IPS DF 19.7 (cell line): ENCODE measurements at regions not wholly inside any gene's neighbourhood (a gene's known extent, or its start where the extent isn't known, plus 50 kb on each side); places are given as distances from the start of the nearest gene placed in this dataset.

ENCODE experiments used
- DNase-seq: peaks from one replicate; pipeline ENCODE4 v3.0.0-alpha.2; 2013; ENCODE audit warnings: low read depth, low spot score

DNA sequence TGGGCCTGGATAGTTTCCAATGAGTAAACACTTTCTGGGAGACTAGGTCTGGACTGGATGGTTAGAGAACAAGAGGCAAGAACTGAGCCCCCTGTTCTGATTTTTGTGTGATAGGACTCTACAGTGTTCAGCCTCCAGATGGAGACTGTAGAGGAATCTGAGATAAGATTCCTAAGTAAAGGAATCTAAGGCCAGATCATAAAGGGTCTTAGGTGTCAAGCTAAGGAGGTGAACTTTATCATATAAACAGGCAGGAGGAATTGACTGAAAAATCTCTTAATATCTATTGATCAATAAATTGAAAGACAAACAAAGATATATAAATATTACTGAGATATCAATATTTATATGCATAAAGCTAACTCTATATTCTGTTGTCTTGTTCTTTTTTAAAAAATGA is 449.1 kb upstream of the DAB1 start:
- no peak for DNase-seq

DNA sequence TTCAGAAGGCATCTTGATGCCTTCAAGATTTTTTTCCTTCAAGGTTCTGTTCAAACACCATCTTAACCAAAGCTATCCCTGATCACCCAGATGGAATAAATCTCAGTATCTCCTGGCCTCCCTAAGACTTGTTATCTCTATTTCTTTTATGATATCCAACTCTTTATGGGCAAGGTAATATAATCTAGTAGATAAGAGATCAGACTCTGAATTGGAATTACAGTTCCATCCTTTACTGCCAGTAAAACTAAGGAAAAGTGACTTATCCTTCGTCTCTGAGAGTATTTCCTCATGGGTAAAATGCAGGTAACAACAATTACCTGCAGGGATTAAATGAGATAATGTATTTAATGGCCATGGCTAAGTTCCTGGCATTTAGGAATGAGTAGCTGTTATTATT is 445.0 kb upstream of the DAB1 start:
- no peak for DNase-seq

DNA sequence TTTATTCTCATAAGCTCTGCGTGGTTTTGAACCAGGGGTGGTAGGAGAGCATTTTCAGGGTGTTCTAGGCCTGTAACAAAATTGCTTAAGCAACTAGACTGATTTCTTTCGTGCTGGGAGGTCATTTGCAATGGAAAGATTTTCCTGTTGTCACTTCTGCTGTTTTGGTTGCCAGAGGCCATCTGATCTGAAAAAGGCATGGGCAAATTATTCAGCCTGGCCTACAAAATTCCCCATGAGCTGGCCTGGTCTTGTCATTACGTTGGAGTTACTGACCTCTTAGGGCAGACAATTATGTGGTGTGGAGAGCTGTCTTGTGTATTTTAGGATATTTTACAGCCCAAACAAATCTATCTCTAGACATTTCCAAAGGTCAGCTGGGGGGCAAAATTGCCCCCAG is 444.4 kb upstream of the DAB1 start:
- DNase-seq, result no peak

DNA sequence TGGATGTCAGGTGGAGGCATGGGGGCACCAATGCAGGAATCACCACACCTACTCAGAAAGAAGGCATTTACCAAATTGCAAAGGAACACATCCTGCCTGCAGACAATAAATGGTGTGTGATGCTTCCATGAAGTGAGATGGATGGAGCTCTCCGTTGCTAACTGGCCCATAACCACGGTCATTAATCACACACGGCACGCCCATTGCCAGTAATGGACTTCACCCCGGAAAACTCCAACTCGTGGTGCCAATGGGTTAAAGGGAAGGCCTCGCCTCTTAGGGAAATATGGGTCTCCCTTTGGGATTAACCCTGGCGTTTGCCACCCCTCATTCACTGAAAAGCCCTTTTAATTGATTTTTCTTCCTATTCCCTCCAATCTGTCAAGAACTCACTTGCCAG is 443.1 kb upstream of the DAB1 start:
- no peak for DNase-seq

DNA sequence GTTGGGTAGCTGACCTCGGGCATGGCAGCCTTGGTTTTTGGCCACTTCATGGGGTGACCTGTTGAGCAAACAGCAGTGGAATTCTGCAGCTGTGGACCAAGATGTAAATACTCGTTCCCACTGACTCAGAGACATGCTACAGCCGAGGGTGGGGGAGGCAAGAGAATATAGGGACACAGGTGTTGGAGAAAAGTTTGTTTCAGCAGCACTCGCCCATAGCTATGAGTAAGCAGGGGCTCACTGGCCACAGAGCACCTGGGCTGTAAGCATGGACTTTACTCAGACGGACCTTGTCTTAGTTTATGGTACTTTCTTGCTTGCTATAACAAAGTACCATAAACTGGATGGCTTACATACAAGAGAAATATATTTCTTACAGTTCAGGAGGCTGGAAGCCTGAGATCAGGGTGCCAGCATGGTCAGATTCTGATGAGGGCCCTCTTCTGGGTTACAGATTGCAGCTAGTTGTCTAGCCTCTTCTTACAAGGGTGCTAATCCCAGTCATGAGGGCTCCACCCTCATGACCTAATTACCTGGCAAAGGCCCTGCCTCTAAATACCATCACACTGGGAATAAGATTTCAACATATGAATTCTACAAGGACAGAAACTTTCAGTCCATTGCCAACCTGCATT is 437.2 kb upstream of the DAB1 start:
- DNase-seq, result no peak

DNA sequence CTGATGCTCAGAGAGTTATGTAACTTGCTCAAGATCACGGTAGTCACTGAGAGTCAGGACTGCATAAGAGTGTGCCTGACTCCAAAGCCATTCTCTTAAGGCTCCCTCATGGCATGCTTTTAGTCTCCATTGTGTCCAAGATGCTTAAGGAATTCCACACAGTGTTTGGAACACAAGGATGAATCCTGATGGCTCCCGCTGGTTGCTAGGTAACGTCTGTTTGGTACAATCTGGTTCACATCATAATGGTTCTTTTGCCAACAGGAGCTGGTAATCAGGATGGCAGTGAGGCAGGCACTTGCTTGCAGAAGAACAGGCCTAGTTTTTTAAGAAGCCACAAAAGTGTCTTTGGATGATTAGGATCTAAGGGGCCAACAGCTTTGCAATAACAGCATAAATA is 436.5 kb upstream of the DAB1 start:
- no peak for DNase-seq

DNA sequence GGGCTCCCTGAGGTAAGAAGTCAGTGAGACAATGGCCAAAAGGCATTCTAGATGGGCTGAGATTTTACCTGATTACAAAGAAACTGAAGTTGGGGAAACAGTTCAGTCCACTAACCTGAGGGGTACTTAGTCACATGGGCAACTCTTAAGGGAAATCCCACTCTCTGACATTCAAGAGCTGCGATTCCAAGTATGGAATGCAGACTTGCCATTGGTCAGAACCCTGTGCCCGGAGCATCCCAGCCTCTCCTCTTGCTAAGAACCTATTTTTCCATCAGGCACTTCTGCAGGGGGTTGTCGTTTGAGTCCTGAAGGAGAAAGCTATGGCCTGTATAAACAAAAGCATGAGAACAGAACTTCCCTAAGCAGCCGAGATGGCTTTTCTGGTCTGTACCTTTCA is 434.9 kb upstream of the DAB1 start:
- peak; percentile 3 for DNase-seq

DNA sequence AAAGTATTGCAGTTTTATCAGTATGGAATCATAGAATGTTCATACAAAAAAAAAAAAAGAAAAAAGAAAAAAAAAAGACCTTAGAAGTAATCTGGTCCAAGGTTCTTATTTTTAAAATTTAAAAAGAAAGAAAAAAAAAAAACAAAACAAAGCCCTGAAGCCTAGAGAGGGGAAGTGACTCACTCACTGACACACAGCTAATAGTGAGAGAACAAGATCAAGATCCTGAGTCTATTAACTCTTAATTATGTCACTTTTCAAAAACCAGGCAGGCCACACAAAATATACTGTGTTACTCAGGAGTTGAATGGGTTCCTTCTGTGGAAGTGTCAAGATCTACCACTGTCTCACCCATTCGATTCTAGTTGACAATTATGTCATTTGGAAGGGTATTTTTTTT is 433.9 kb upstream of the DAB1 start:
- DNase-seq, result no peak

DNA sequence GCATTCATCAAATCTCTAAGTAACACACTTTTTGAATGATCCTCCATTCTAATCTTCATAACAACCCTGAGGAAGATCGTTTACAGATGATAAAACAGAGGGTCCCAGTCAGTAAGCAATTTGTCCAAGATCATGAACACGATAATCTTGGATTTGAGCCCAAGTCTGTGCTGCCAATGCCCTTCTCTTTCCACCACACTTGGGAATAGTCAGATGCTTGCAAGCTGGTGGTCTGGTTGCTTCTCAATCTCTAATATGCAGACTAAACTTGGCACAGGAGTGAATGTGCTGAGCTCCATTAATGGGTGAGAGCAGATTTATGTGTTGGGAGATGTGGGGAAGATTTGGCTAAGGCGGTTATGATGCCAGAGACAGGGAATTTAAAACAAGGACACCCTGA is 430.6 kb upstream of the DAB1 start:
- no peak for DNase-seq

DNA sequence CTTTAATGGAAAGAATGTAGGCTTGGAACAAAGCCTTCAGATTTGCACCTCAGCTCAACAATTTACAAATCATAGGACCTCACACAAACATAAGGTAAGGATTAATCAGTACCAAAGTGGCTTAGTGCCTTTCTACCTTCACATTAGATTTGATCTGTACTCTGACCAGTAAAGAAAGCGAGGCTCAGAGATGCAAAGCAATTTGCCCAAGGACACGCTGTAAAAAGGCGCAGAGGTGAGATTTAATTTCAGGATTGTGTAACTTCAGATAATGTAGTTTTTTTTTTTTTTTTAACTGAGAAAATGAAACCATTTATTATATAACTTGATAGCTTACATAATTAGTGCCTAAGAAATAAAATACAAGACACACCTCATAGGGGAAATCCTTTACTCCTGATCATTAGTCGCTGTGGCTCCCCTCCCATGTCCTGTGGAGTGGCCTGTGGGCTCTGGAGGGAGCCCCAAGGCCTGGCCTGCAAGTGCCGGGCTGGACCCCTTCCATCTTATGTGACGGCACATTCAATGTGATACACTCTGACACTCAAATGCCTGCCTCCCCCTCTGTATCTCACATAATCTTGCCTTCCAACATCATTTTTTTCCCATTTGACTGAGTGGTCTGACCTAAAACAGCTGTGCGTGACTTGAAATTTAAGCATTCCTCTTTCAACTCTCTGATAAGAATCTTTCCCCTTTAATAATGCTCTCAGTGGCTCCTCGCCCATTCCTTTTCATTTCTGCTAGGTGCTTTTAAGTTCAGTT is 426.5 kb upstream of the DAB1 start:
- DNase-seq, result no peak

DNA sequence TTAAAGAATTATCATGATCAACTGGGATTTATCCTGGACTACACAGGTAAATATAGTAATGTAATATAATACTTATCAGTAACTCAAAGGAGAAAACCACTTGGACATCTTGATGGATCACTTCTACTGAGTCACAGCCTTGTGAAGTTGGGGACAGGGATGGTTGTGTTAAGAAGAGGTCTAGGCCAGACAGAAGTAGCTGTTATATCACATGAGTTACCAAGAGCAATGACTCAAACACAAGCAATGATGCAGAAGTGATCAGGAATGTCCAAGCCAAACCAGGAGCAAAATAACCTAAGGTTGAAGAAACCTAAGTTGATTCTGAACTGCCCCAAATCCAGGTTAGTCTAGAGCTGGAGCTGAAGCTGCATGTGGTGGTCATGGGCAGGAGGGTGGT is 424.5 kb upstream of the DAB1 start:
- no peak for DNase-seq

DNA sequence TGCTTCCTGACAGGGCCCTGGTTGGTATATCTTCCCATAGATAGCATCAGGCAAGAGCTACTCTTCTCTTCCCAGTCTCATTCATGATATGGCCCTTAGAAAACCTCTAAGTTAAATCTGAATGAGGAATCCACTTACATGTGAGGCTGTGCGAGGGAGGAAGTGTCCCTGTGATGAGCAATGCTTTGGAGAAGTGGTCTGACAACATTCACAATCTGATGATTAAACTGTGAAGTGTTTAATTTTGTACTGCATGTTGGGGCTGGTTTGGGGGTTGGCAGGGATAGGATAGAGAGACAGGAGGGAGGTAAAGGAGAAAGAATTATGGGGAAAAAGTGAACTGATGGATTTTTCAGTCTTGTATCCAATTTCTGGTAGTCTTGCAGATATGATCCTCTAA is 421.2 kb upstream of the DAB1 start:
- DNase-seq, result no peak

DNA sequence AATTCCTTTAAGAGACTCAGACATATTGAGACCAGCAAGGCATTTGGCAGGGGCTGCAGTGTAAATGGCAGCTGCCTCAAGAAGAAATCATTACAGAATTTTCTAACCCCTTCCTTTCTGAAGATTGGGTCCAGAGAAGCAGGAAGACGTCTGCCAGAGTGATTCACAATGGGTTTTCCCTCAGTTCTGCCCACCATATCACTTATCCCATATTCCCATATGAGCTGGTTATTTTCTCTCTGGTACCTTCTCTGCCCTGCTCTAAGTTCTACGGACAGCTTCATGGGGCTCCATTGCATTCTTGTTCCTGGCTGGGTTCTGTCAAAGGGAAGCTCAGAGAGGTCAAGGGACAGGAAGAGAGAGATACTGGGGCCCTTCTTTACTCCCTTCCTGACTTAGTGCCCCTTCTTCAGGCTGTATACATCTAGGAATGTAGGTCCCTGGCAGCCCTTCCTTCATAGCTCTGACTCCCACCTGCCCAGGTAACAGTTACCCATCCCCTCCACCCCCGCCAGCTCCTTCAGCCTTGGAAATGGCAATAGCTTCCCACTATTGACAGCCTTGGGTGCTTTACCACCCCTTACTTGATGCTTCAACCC is 420.6 kb upstream of the DAB1 start:
- DNase-seq, result no peak

DNA sequence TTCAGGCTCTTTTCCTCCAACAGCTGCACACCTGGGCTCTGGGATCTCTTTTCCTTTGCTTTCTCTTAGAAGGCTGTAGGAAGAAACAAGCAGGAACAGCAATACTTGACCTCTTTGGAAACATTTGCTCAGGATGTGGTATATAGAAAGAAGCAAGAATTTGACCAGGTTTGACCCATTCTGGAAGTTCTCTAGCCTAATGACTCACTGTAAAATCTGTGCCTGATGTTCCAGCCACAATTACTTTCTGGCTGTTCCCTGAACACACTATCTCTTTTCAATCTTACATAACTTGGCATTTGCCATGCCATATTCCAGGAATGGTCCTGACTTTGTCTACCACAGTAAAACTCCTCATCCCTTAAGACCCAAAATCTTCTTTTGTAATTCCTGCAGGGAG is 419.9 kb upstream of the DAB1 start:
- no peak for DNase-seq

DNA sequence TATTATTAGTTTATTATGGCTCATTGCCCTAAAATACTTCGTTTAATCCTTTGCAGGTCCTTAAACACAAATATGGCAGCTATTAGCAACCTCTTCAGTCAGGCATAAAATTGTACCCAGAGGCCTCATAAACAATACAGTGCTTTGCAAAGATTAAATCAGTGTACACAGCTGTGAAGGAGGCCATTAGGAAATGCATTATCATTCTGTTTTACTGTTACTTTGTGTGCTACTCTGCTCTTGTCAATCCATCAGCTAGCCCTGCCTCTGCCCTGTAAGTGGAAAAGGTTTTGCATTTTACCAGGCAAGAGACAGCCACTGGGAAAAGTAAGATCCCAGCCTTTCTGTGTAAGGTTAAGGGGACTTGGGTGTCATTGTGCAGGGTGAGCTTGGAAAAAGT is 415.7 kb upstream of the DAB1 start:
- no peak for DNase-seq

DNA sequence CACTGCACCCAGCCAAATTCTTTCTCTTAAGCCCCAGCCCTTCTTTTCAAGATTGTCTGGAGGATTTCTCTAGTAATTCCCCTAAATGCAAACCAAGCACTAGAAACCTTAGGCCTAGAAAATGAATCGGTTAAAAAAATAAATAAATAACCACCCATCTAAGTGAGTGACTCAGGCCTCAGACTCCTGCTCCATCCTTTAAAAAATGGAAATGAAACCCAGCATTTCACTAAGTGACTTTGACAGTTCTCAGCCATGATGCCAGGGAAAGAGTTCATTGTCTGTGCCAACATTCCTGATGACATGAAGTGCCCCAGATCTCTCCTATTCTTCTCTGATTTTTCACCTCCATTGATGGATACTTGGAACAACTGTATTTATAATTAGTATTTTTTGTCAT is 415.2 kb upstream of the DAB1 start:
- DNase-seq, result no peak

DNA sequence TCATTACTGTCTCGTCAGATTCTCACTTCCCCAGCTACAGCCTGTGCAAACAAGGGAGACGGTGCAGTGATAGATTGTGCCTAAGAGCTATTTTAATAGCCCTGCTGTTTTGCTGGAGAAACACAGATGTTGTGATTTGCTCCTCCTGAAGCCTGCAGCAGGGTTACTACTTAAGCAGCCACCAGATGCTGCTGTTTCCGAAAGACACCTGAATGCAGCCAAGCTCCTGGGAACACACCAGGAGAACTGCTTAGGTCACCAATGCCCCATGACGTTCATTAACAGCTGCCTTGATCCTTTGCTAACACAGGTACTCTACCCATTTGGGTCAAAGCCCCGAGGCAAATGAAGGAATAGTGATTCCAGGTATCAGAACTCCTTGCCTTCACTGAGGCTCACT is 411.8 kb upstream of the DAB1 start:
- peak; percentile 17 for DNase-seq

DNA sequence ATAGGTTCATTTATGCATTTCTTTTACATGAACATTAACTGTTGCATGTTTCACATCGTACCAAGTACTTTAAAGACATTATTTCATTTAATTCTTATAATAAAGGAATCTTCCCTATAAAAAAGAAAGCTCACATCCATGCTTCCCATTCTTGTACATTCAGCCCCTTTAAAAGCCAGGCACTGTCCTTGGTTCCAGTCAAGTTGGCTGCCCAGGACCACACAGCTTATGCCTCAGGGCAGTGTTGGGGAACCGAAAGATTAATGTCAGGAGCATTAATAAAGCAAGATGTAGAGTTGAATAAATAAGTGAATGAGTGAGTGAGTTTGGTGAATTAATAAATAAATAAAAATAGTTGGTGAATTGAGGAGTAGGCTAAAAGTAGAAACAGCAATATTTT is 409.4 kb upstream of the DAB1 start:
- DNase-seq, result no peak

DNA sequence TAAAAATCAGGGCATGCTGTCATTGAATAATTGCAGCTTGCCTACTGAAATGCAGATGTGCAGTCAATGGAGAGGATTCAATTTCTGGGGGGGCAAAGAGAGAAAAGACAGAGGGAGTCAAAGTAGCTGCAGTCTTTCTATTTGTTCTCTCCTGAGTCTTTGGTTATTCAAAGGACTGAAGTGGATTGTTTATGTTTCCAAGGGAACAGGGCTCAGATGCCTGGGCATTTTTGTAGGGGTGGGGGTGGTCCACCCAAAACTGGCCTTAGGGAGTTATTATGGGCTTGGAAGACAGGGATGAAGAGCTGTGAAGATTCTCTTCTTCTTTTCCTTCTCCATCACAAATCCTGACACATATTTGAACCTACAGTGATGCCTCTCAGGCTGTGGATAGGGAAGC is 408.8 kb upstream of the DAB1 start:
- DNase-seq, result peak; percentile 38

DNA sequence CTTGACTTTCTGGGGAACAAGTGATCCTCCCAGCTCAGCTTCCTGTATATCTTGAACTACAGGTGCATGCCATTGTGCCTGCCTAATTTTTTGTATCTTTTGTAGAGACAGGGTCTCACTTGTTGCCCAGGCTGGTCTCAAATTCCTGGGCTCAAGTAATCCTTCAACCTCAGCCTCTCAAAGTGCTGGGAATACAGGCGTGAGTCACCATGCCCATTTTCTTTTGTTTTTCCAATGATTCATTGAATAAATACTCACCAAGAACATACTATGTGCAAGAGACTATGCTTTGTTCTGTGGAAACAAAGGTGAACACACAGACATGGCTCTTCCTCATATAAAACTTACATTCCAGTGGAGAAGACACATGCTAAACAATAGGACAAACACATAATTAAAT is 407.8 kb upstream of the DAB1 start:
- no peak for DNase-seq

DNA sequence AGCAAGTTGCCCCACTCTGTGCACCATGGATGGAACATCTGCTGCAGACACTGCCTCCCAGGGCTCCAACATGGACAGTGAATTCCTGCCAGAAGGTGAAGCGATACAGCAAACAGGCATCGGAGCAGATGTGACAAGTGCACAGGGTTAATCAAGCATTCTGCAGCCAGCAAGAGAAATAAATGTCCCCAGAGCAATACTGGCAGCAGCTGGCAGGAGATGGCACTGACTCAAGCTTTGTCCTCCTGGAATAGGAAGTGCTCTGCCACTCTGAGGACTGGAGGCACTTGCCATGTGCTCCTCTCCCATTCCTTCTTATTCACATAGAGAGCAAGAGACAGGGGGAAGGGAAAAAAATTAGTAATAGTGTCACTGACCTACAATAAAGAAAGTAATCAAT is 402.7 kb upstream of the DAB1 start:
- no peak for DNase-seq

DNA sequence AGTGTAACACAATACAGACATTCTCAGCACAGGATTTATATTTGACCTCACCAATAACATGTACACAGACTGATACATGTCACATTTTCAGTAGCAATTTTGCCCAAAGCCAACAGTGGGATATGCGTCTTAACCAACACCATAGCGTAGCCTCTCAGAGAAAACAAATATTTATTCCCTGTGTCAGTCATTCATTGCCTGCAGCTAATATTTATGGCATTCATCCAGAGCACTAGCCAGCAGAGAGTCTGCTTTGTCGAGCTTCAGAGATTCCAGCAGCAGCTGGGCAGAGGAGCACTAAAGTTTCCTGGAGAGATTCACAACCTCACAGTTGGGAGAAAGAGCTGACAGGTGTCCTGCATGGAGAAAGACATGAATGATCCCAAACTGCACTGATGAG is 400.7 kb upstream of the DAB1 start:
- no peak for DNase-seq

DNA sequence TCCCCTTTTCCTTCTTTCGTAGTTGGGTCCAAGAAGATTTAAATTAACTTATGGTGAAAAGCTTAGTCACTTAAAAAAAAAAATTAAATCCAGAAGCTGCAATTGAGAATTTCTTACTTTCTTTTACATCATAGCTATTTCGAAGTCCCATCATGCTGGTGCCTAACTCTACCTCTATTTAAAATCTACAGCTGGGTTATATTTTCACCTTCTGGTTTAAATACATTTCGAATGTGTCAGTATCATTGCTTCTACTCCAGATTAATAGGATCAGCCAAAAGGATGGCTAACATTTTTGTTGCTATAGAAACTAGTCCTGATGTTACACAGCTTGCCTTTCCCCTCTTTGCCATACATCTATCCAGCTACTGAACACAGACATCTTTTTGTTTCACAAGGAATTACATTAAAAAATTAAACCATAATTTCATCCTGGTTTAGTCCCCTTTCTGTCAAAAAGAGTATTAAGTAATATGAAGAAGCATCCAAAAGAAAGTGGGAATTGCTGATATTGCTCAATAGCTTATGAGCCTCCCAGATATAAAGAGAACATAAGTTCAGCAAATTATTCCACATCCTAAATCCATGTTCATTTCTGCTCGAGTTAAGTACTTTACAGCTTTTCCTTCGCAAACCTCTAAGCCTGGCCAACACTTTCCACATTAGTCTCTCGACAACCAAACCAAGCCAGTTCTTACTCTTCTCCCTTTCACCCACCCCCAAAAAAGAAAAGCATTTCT is 396.7 kb upstream of the DAB1 start:
- DNase-seq, result no peak
